ENCODE measurements at regions not wholly inside any gene's neighbourhood (a gene's known extent, or its start where the extent isn't known, plus 50 kb on each side); places are given as distances from the start of the nearest gene placed in this dataset.

DNA sequence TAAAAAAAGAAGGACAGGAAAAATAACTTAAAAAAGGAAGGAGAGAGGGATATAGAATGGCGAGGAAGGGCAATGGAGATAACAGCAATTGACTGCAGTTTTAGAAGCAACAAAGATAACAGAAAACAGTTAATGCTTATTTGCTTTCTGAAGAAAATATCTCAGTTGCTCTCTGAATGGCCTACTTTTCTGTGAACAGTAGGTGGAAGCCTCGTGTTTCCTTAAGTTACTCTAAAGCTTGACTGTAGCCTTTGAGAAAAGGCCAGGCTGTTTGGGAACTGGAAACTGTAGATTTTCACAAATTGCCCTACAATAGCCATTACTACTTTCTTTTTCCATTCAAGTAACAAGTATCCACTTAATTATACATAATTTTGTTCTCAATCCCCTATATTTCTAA is 404.5 kb downstream of the YTHDC2 start:
- DNase-seq: no peak

DNA sequence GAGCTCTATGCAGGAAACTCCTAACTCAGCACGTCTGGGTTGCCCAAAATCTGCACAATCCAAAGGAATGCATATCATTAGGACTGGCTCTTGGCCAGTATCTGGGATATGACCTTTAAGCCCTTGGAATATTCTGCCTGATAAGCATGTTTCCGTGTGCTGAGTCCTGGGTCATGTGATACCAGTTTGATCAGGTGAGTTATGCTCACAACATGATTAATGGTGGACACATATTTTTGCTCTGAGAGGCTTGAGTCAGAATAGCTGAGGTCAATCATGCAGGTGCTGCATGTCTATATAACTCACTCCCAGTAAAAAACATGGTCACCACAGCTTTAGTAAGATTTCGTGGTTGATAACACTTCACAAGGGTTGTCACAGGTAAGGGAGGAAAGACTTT is 408.8 kb downstream of the YTHDC2 start:
- DNase-seq: no peak

DNA sequence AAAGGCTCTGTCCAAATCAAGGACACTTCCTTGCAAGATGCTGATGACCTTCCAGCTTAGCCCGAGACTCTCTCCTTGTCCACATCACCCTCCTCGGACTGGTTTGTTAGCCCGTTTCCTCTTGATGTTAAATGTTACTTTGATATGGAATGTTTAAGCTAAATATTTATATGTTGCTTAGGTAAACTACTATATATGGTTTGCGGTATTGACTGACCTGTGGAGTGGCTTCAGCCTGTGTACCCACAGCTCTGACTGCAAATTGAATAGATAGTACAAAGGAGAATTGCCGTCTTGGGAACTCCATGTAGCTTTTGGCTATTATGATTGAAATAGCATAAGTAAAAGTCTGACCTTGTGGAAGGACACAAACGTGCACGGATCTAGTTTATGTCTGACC is 422.0 kb downstream of the YTHDC2 start:
- no peak for DNase-seq

DNA sequence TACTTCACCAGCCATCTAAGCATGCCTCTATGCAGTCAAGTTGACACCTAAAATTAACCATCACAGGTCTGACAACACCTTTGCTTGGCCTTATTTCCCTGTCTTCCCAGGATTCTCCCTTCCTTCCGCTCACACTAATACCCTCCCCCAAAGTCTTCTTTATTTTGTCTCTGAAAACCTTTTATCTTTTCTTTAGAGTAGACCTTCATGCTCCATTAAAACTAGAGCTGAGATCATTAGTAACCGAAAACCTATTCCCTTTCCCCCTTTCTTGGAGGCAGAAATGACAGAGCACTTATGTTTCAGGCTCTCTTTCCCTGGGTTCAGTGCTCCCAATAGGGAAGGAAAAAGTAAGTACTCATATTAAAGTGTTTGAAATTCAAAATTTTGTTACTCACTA is 423.8 kb downstream of the YTHDC2 start:
- DNase-seq: no peak

DNA sequence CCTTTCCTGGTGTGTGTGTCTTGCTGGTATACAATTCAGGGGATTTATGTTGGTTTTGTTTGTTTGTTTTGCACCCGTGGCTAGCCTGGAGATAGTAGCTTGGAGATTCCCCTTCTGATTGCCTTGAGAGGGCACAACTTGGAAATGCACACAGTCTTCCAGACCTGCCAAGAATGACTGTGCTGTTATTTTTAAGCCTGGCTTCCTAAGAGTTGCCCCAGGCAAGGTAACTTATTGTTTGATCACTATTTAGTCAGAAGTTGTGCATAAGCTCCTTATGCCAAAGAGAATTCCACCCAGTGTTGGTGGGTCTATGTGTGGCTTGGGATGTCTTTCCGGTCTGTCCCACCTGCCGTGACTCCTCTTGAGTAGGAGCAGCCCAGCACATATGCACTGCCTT is 421.9 kb upstream of the KCNN2 start:
- DNase-seq: no peak

DNA sequence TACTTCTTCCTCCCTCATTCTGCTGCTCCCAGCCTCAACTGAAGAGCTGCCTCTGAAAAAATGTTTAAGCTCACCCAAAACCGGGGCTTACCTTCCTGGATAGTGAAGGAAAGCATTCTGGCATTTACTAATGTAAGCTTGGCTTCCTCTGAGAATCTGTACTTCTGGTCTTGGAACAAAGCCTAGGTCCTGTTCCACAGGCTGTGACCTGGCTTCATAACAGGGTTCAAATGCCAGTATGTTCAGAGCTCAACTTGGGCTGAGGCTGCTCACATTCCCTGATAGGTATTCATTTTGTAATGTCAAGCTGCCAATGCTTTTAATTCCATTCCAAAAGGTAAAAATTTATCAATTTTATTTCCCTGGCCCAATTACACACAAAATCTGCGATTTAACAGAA is 411.7 kb upstream of the KCNN2 start:
- DNase-seq: no peak

DNA sequence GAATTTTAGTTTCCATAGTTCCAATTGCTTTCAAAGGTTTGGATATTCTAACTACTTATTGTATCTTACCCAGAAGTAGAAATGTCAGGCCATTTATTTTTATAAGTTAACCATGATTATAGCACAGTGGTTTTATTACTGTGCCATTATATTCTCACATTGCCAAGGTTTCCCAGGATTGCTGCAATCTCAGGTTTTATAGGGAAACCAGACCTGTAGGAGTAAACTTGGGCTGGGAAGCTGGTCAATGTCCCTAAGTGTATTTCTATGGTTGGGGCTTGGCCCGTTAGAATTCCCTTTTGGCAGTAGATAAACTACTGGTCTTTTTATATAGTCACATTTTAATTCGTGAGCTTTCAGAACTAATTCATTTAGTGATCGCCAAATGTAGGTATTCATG is 396.6 kb upstream of the KCNN2 start:
- no peak for DNase-seq

DNA sequence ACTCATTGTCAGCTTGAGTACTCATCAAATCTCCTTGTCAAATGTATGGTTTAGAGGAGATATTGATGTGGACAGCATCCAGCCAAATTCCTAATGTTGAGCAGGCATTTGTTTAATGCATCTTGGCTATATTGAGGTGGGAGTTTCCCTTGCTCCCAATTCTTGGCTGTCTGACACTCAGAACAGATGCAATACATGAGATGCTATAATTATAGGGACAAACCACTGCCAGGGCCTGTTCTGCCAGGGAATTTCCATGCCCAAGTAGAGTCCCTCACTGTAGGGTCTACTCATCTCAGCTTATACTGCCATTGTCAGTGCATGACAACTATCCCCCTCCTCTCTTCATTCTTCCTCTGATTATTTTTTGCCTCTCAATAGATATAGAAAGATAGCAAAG is 392.0 kb upstream of the KCNN2 start:
- no peak for DNase-seq

DNA sequence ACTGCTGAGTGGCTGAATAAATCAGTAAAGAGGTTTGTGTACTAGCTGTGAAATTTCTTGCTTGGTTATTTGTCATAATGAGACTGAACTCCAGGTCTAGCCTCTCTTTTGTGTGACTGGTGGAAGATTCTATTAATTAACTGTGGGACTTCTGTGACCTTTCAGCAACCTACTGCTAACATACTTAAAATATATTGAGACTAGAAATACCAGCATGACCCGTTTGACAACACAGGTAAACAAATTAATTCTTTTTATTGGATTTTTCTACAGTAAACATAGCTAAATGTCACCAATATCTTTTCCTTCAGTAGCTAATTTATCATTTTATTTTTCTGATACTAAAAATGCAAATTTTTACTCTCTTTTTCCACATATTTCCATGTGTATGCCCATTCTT is 390.4 kb upstream of the KCNN2 start:
- DNase-seq: no peak

DNA sequence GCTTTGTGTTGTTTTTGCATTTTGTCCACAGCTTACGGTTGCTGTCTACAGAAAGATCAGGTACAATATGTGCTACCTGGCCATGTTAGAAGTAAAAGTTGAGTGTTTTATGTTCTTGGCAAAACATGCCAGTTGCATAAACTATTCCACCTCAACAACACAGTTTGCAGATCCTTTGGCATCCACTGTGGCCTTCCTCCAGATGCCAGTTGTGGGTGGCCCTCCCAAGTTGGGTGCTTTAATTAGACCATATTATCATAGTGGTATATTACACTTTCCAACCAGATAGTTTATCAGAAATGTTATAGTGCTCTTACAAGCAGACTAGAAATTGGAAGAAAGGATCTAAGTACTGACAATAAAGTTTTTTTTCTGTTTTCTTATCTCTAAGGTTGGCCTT is 386.9 kb upstream of the KCNN2 start:
- no peak for DNase-seq

DNA sequence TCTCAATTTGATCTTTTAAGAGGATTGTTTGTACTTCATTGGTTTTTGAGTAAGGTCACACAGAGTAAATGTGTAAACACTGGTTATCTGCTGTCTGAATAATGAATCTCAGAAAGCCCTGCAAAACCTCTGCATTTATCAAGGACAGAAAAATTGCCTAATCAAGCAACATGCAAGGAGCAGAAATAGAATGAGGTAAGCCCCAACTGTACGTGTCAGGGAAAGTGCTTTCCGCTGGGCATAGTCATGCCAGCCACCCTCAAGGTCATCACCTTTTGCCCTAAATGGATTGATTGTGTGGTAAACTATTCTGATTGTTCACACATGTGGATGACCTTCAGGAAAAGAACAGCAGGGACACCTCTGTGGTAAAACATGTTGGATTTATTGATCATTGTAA is 376.9 kb upstream of the KCNN2 start:
- DNase-seq: no peak

DNA sequence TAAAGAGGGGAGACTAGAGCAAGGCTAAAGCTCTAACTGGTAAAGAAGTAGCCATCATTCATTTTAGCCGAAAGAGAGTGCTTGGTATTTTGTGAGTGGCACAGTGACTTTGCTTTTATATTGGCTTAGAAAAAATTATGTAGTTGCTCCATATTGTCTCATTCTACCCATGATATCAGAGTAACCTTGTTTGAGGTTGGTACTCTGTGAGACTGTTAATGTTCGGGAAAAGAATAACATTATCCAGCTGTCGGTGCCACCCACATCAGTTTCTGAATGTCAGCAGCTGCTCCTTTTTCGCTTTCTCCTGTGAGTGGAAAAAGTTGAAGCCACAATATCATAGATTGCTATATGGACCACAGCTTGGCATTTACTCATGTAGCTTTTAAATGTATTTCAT is 376.4 kb upstream of the KCNN2 start:
- no peak for DNase-seq

DNA sequence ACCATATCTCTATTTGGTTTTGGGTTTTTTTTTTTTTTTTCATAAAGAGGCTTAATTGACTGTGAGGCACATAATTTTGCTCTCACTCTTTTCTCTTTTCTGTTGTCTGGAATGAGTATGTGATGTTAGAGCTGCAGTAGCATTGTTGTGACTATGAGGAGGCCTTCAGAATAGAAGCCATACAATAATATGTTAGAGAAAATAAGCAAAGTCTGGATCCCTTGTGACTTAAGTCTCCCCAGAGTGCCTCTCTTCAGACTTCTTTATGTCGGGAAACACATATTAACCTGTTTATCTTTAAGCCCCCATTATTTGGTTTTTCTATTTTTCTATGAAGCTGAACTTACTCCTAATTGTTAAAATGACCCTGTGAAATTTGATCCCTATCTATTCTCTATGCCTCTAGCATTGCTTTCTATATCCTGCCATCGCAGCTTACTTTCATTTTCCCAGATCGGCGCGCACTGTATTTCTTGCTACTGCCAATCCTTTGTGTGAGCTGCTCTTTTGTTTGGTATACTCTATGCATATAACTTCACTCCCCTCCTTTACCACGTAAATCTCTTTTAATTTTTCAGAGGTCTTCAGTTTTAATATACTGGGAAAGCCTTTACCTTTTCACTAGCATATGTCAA is 372.5 kb upstream of the KCNN2 start:
- no peak for DNase-seq

DNA sequence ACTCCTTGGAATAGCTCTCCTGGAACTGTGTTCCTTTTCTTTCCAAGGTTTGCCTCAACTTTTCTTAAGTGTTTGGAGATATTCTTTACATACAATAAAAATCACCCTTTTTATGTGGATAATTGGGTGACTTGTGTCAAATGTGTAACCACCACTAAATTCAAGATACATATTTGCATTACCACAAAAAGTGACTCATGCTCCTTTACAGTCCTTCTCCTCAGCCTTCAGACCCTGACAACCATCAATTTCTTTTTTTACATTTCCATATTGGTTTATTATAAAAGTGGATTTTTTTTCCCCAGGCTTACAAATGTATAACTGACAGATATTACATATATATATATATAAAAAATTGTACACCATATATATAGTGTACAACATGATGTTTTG is 372.0 kb upstream of the KCNN2 start:
- no peak for DNase-seq

DNA sequence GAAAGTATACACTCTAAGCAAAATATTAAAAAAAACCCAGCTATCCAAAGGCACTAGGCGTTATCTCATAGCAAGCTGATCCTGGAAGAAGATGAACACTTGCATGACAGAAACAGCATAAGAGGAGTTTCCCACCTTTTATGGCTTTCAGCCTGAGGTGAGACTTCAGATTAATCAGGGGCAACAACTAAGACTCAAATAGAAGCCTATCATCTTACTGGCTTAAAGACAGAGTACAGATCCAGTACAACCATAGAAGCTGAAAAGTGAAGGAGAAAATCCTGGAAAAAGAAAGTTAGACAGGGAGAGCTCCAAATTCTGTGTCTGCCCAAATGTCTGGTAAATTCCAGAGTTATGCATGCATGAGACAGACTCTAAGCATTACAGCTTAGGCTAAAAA is 360.8 kb upstream of the KCNN2 start:
- DNase-seq: no peak

DNA sequence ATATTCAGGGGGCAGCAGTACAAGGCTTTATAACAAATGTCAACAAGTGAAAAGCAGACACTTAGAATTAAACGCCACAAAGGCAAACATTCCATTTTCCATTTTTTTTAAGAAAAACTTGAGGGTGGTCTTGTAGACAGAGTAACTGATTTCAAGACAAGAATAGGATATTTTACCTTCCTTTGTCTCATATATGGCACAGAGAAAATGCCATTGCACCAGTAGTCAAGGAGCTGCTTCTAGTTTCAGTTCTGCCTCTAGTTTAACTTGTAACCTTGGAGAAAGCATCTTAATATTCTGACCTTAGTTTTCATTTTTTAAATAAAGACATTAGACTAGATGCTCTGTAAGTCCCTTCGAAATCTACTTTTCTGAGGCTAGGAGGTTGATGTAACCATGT is 355.3 kb upstream of the KCNN2 start:
- no peak for DNase-seq

DNA sequence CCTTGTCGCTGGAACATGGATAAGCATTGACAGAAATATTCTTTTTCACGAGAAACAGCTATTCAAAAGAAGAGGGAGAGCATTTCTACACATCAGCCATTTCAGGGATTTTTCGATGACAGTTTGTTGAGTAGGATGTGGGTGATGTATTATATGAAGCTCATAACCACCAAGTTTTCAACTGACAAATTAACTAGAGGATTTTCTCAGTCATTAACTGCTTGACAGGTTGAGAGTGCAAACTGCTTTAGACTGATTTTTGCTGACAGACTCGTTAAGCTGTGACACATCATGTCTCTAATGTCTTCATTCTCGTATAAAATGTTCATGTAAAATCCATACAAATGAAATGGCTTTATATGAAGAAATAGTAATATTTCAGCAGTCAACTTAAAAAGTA is 354.2 kb upstream of the KCNN2 start:
- no peak for DNase-seq

DNA sequence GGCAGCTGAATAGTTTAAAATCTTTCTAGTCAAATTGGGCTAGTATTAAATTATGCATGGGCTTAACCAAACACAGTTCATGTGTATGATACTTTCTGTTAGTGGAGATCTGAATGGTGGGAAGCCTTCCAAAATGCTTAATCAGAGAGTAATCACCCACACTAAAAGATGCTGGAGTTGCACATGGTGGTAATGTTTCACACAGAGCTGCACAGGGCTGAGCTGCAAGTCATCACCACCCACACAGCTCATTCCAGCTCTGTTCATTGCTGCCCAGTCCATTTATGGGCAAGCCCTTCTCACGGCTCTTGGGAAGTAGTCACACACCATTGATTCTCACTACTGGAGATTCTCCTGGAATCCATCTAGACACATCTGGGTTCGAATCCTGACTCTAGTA is 351.5 kb upstream of the KCNN2 start:
- no peak for DNase-seq

DNA sequence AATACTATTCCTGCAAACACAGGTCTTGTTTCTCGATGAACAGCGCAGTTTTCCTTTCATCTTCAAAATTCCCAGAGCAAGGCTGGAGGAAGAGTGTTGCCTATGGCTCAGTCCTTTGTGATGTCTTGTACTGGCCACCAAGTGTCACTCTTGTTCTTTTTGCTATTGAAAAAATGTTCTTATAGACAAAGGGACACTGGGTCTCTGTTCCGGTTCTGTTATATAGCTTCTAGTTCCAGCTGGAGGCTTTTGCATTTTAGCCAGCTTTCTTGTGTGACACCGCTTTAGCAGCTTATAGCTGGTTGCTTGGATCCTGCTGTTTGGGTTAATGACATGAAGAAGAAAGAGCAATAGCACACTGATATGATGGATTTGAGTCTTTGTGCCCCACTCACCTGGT is 343.7 kb upstream of the KCNN2 start:
- no peak for DNase-seq

DNA sequence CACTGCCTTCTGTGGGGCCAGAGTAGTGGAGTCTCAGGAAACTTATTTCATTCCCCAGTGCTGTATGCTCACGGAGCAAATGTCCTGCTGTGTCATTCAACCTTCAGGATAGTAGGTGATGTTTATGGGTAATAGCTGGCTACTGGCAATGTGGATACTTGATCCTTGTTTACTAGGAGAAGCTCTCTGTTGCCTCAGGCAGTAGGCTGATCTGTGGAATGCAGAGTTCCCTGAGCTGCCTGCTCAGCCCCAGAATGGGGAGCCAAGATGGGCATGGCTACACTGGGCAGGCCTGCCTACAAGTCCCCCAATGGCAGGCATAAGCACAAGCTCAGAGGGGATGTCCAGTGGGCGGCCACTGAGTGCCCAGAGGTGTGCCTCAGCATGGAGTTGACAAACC is 323.1 kb upstream of the KCNN2 start:
- DNase-seq: no peak

DNA sequence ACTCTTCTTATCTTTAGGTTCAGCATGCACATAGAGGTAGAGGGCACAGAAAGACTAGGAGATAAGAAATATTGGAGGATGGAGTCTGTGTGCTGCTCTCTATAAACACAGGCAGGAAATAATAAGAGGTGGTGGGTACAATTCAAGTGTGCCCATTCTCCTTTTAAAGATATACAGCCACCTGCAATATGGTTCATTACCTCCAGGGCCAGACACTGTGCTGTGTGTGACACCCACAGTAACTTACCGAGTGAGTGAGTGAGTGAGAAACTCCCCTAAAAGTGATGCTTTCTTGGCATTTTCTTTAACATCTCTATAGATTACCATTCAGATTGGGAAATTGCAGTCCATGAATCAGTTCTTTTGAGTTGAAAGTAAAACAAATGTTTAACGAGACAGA is 311.8 kb upstream of the KCNN2 start:
- no peak for DNase-seq

DNA sequence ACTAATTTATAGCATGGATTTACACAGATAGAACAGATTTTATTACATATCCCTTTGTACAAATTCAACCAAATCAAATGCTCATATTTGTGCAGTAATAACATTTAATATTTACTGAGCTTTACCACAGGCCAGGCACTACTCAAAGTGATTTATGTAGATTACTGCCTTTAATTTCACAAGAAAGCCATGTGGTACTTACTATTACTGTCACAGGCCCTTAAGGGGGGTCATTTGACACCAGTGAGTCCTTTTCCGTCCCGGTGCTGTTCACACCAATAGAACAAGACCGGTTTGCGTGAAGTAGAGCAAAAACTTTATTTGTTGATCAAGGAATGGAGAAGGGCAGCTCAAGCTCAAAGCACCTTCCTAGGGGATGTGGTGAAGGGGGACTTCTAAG is 308.5 kb upstream of the KCNN2 start:
- DNase-seq: no peak

DNA sequence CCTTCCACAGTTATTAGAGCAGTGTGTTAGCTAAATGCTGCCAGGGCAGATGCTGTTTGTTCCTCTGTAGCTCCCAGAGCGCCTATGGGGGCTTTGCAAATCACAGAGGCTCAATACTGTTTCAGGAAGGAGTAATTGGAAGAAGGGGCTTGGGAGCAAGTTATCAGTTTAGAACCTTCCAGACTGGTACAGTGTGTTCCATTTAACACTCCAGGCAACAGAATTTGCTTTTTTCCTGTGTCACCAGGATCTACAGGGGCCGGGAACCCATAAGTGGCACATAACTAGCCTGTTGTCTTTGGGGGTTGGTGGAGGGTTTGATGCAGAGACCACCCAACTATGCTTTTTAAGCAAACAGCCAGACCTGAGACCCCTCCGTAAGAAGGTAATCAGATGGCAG is 307.3 kb upstream of the KCNN2 start:
- no peak for DNase-seq

DNA sequence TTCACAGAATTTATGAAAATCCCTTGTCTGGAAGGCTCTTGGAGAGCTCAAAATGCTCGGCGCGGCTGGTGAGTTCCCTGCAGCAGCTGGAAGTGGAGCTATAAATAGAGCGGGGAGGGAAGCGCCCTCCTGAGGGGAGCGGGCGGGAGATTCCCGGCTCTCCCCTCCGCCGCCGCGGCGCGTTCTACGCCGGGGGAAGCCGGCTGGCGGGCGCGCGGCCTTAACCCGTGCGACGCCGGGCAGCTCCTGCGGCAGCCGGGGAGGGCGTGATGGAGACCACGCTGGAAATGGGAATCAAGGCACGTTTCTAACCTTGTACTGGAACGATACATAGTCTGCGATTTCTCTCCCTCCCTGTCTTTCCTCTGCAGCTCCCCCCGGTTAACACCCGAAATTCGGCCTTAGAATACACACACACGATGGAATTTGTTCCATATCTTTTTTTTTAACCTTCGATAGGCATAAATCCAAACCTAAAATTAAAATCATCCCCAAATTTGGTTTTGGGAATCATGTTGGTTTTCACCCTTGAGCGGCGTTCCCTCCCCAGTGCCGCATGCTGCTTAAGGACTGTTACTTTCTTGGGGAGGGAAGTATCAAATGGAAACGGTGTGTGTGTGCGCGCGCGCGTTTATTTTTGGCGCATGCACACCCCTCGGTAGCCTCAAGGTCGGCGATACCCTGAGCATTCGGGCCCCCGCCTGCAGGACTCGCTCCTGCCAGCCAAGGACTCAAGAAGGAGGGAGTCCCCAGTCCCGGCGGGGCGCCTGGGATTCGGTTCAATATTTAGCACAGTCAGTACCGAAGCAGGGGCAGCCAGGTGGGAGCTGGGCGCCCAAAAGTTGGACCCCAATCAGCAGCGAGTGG is 306.3 kb upstream of the KCNN2 start:
- no peak for DNase-seq

DNA sequence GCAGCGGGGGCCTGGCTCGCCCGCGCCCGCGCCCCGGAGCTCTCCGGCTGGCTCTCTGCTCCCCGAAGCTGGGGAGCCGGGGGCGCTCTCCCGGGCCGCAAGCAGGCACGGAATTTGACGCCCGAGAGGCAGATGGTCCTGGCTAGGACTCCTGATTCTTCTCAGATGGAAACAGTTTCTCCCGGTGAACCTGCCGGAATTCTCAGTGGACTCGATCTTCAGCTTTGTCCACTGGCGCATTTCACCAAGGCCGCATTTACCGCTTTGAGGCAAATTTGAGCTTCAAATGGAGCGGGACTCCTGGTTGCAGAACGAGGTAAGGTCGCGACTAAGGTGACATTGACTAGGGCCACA is 305.7 kb upstream of the KCNN2 start:
- no peak for DNase-seq
